Activated T-cell treated with anti-CD3 and anti-CD28 coated beads, Interleukin-2, amount 50 U/mL, for 4 hours (primary cell): ENCODE measurements at regions not wholly inside any gene's neighbourhood (a gene's known extent, or its start where the extent isn't known, plus 50 kb on each side); places are given as distances from the start of the nearest gene placed in this dataset.
"Not testable (repeated sequence)": the region's sequence is repeated elsewhere in the genome, so short reads cannot be mapped to it uniquely, and the experiment has no call there.

ENCODE experiments used
- ATAC-seq, 2 donors: fragments of 200-7000 bp; cut with Tn5 transposase; one replicate each; pipeline ENCODE4 v1.10.0; 2021
- DNase-seq: peaks from one replicate; pipeline ENCODE4 v3.0.0-alpha.2; 2020
- H3K27me3 Mint-ChIP-seq: one replicate; pipeline ENCODE4 v1.8.0; 2021; ENCODE audit warnings: low read depth, mixed read lengths
- H3K36me3 Mint-ChIP-seq: one replicate; pipeline ENCODE4 v1.8.0; 2022; ENCODE audit warnings: mixed read lengths; ENCODE audit not compliant: insufficient read depth
- H3K4me1 Mint-ChIP-seq: one replicate; pipeline ENCODE4 v1.8.0; 2021; ENCODE audit warnings: low read depth, mixed read lengths
- H3K4me3 Mint-ChIP-seq: one replicate; pipeline ENCODE4 v1.8.0; 2021; ENCODE audit warnings: mild to moderate bottlenecking, moderate library complexity, mixed read lengths
- H3K9me3 Mint-ChIP-seq: one replicate; pipeline ENCODE4 v1.8.0; 2021; ENCODE audit warnings: mixed read lengths

GRCh38 chr7:89661876-89662275 lies 492.4 kb upstream of the STEAP1 start:
- Mint-ChIP-seq H3K4me3 (no peak overlapping the region), H3K9me3 (no peaks in the 10 kb centered on the region), H3K27me3 (no peaks in the 10 kb centered on the region), H3K36me3 (no peaks in the 10 kb centered on the region), H3K4me1 (no peaks in the 10 kb centered on the region)
- ATAC-seq (no peak), DNase-seq (no peak)

GRCh38 chr7:89666136-89666835 lies 488.0 kb upstream of the STEAP1 start:
- H3K9me3 Mint-ChIP-seq = no peaks in the 10 kb centered on the region
- no peak overlapping the region for H3K4me3 Mint-ChIP-seq
- DNase-seq (no peak), ATAC-seq (no peak)
- no peaks in the 10 kb centered on the region for H3K36me3 Mint-ChIP-seq
- no peaks in the 10 kb centered on the region for H3K4me1 Mint-ChIP-seq
- no peaks in the 10 kb centered on the region for H3K27me3 Mint-ChIP-seq

- no peak overlapping the region for H3K4me3 Mint-ChIP-seq
- H3K9me3 Mint-ChIP-seq = peaks cover 9% of the 10 kb centered on the region
- no peak for DNase-seq
- no peaks in the 10 kb centered on the region for H3K4me1 Mint-ChIP-seq
- H3K36me3 Mint-ChIP-seq = no peaks in the 10 kb centered on the region
- H3K27me3 Mint-ChIP-seq = no peaks in the 10 kb centered on the region
- ATAC-seq = no peak
Measured at GRCh38 chr7:89680161-89680560, 474.1 kb upstream of the STEAP1 start.

- Mint-ChIP-seq H3K4me1 (no peaks in the 10 kb centered on the region), H3K4me3 (no peak overlapping the region), H3K27me3 (no peaks in the 10 kb centered on the region), H3K36me3 (no peaks in the 10 kb centered on the region), H3K9me3 (peaks cover 3% of the 10 kb centered on the region)
- no peak for ATAC-seq
- no peak for DNase-seq
Measured at GRCh38 chr7:89681448-89681847, 472.8 kb upstream of the STEAP1 start.

- DNase-seq = no peak
- Mint-ChIP-seq H3K9me3 (no peaks in the 10 kb centered on the region), H3K4me3 (no peak overlapping the region), H3K36me3 (no peaks in the 10 kb centered on the region), H3K27me3 (no peaks in the 10 kb centered on the region), H3K4me1 (no peaks in the 10 kb centered on the region)
- ATAC-seq = no peak
Measured at GRCh38 chr7:89685287-89685686, 469.0 kb upstream of the STEAP1 start.

GRCh38 chr7:89687211-89687610 lies 467.1 kb upstream of the STEAP1 start:
- no peaks in the 10 kb centered on the region for H3K4me1 Mint-ChIP-seq
- H3K4me3 Mint-ChIP-seq = no peak overlapping the region
- DNase-seq = no peak
- no peaks in the 10 kb centered on the region for H3K36me3 Mint-ChIP-seq
- H3K27me3 Mint-ChIP-seq = no peaks in the 10 kb centered on the region
- no peaks in the 10 kb centered on the region for H3K9me3 Mint-ChIP-seq
- no peak for ATAC-seq

GRCh38 chr7:89695241-89695640 lies 459.0 kb upstream of the STEAP1 start:
- Mint-ChIP-seq H3K9me3 (peaks cover 22% of the 10 kb centered on the region), H3K27me3 (no peaks in the 10 kb centered on the region), H3K36me3 (no peaks in the 10 kb centered on the region), H3K4me1 (no peaks in the 10 kb centered on the region), H3K4me3 (no peak overlapping the region)
- ATAC-seq (no peak), DNase-seq (no peak)

- no peaks in the 10 kb centered on the region for H3K4me1 Mint-ChIP-seq
- no peak overlapping the region for H3K4me3 Mint-ChIP-seq
- no peak for DNase-seq
- ATAC-seq = no peak
- no peaks in the 10 kb centered on the region for H3K27me3 Mint-ChIP-seq
- H3K36me3 Mint-ChIP-seq = no peaks in the 10 kb centered on the region
- no peaks in the 10 kb centered on the region for H3K9me3 Mint-ChIP-seq
Measured at GRCh38 chr7:89714131-89714530, 440.1 kb upstream of the STEAP1 start.

GRCh38 chr7:89718941-89719340 lies 435.3 kb upstream of the STEAP1 start:
- not testable (repeated sequence) for H3K9me3 Mint-ChIP-seq, H3K27me3 Mint-ChIP-seq, ATAC-seq, H3K36me3 Mint-ChIP-seq, H3K4me1 Mint-ChIP-seq, DNase-seq, H3K4me3 Mint-ChIP-seq

GRCh38 chr7:89728481-89728880 lies 425.8 kb upstream of the STEAP1 start:
- DNase-seq (no peak), ATAC-seq (no peak)
- no peaks in the 10 kb centered on the region for H3K9me3 Mint-ChIP-seq
- peaks cover 2% of the 10 kb centered on the region for H3K27me3 Mint-ChIP-seq
- no peak overlapping the region for H3K4me3 Mint-ChIP-seq
- H3K4me1 Mint-ChIP-seq = no peaks in the 10 kb centered on the region
- H3K36me3 Mint-ChIP-seq = no peaks in the 10 kb centered on the region

- ATAC-seq = no peak
- no peaks in the 10 kb centered on the region for H3K36me3 Mint-ChIP-seq
- no peak for DNase-seq
- no peaks in the 10 kb centered on the region for H3K9me3 Mint-ChIP-seq
- peaks cover 2% of the 10 kb centered on the region for H3K27me3 Mint-ChIP-seq
- H3K4me1 Mint-ChIP-seq = no peaks in the 10 kb centered on the region
- no peak overlapping the region for H3K4me3 Mint-ChIP-seq
Measured at GRCh38 chr7:89731751-89732445, 422.4 kb upstream of the STEAP1 start.

- Mint-ChIP-seq H3K4me1 (no peaks in the 10 kb centered on the region), H3K36me3 (no peaks in the 10 kb centered on the region), H3K9me3 (no peaks in the 10 kb centered on the region), H3K27me3 (no peaks in the 10 kb centered on the region), H3K4me3 (no peak overlapping the region)
- DNase-seq = no peak
- ATAC-seq = no peak
Measured at GRCh38 chr7:89738549-89738948, 415.7 kb upstream of the STEAP1 start.

GRCh38 chr7:89757910-89758309 lies 396.4 kb upstream of the STEAP1 start:
- no peak for ATAC-seq
- Mint-ChIP-seq H3K4me3 (no peak overlapping the region), H3K4me1 (no peaks in the 10 kb centered on the region), H3K9me3 (no peaks in the 10 kb centered on the region), H3K36me3 (no peaks in the 10 kb centered on the region), H3K27me3 (no peaks in the 10 kb centered on the region)
- no peak for DNase-seq

- Mint-ChIP-seq H3K27me3 (no peaks in the 10 kb centered on the region), H3K9me3 (no peaks in the 10 kb centered on the region), H3K4me3 (no peak overlapping the region), H3K36me3 (no peaks in the 10 kb centered on the region), H3K4me1 (no peaks in the 10 kb centered on the region)
- ATAC-seq (no peak), DNase-seq (no peak)
Measured at GRCh38 chr7:89760690-89761089, 393.6 kb upstream of the STEAP1 start.

- DNase-seq (no peak), ATAC-seq (no peak)
- no peak overlapping the region for H3K4me3 Mint-ChIP-seq
- no peaks in the 10 kb centered on the region for H3K9me3 Mint-ChIP-seq
- H3K4me1 Mint-ChIP-seq = no peaks in the 10 kb centered on the region
- H3K36me3 Mint-ChIP-seq = no peaks in the 10 kb centered on the region
- no peaks in the 10 kb centered on the region for H3K27me3 Mint-ChIP-seq
Measured at GRCh38 chr7:89761173-89761572, 393.1 kb upstream of the STEAP1 start.
